Muscle of leg (tissue), 3 donors: ENCODE measurements at regions not wholly inside any gene's neighbourhood (a gene's known extent, or its start where the extent isn't known, plus 50 kb on each side); places are given as distances from the start of the nearest gene placed in this dataset.

Source experiments
- DNase-seq: peaks from one replicate; pipeline ENCODE4 v3.0.0; 2013
- H3K27ac ChIP-seq: one replicate; pipeline ENCODE4 v1.5.1; 2013; ENCODE audit warnings: mild to moderate bottlenecking, low read length, control low read depth
- H3K27me3 ChIP-seq: one replicate; pipeline ENCODE4 v1.6.1; 2013; ENCODE audit warnings: low read length; ENCODE audit not compliant: control insufficient read depth, insufficient read depth
- H3K36me3 ChIP-seq: one replicate; pipeline ENCODE4 v1.6.1; 2013; ENCODE audit warnings: low read length; ENCODE audit not compliant: control insufficient read depth, insufficient read depth
- H3K4me1 ChIP-seq: one replicate; pipeline ENCODE4 v1.6.1; 2013; ENCODE audit warnings: low read length; ENCODE audit not compliant: control insufficient read depth, insufficient read depth
- H3K4me3 ChIP-seq: one replicate; pipeline ENCODE4 v1.5.1; 2013; ENCODE audit warnings: low read length, control low read depth
- H3K9me3 ChIP-seq: replicated peaks from 2 replicates; pipeline ENCODE4 v1.6.1; 2013; ENCODE audit warnings: low read depth, low read length; ENCODE audit not compliant: control insufficient read depth
- WGBS: methylation state at CpG from one replicate; pipeline ENCODE4 v1.1.5; 2013; ENCODE audit warnings: missing lambda C conversion rate; ENCODE audit not compliant: insufficient coverage; 5-methylcytosine and 5-hydroxymethylcytosine counted together

DNA sequence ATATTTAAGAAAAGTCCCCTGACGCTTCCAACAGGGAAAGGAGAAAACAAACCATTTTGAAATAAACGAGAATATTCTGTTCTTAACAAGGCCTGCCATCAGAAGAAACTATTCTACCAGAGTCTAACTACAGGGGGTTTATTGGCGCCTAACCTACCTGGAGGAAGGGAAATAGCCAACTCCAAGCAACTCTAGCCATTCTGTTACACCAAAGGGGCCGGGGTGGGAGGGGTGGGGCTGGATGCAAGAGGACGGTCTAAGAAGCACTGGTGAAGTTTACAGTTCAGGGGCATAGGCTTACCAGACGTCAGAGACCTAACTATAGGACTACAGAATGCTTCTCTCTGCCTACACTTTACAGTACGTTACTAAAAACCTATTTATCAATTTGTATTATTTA, 60.5 kb upstream of the GALNT5 start:
- Histone ChIP-seq H3K4me3 (no peak overlapping the region), H3K27me3 (no peaks in the 10 kb centered on the region), H3K27ac (no peak overlapping the region), H3K4me1 (no peaks in the 10 kb centered on the region), H3K36me3 (no peaks in the 10 kb centered on the region), H3K9me3 (no peaks in the 10 kb centered on the region)
- no peak for DNase-seq
- no CpG with 5 or more reads among the region's 7 CpGs for WGBS

GRCh38 chr2:157197848-157198247, 59.7 kb upstream of the GALNT5 start:
- Histone ChIP-seq H3K27ac (no peak overlapping the region), H3K9me3 (no peaks in the 10 kb centered on the region), H3K27me3 (no peaks in the 10 kb centered on the region), H3K36me3 (no peaks in the 10 kb centered on the region), H3K4me1 (no peaks in the 10 kb centered on the region), H3K4me3 (no peak overlapping the region)
- WGBS: no CpG with 5 or more reads among the region's 1 CpG
- DNase-seq: no peak

DNA sequence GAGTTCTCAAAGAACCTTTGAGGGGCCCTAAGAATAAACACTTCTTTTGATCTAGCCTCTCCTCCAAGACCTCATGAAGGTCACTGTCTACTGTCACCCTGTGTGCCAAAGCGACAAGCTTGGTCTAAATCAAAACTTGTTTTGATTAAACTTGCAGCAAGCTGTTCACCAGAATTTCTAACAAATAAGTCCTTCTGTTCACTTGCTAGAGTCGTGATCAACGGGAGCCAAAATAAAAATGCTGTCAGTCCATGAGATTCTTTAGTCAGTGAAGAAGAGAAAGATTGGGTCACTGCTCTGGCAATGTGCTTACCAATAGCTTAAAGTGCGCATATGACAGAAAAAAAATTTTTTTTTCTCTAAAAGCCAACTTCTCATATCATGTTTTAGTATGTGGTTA, 53.9 kb upstream of the GALNT5 start:
- DNase-seq: no peak
- Histone ChIP-seq H3K27ac (no peak overlapping the region), H3K9me3 (no peaks in the 10 kb centered on the region), H3K4me1 (no peaks in the 10 kb centered on the region), H3K27me3 (no peaks in the 10 kb centered on the region), H3K4me3 (no peak overlapping the region), H3K36me3 (no peaks in the 10 kb centered on the region)
- WGBS: 100% methylated on average over 1 of the region's 4 CpGs

- no peaks in the 10 kb centered on the region for H3K9me3 ChIP-seq
- no peaks in the 10 kb centered on the region for H3K36me3 ChIP-seq
- DNase-seq: no peak
- no peak overlapping the region for H3K4me3 ChIP-seq
- no peaks in the 10 kb centered on the region for H3K4me1 ChIP-seq
- 100% methylated on average over 1 of the region's 3 CpGs for WGBS
- no peaks in the 10 kb centered on the region for H3K27me3 ChIP-seq
- H3K27ac ChIP-seq: no peak overlapping the region
These were observed 53.1 kb upstream of the GALNT5 start for GRCh38 chr2:157204401-157204800.

- DNase-seq: no peak
- Histone ChIP-seq H3K27me3 (no peaks in the 10 kb centered on the region), H3K27ac (no peak overlapping the region), H3K36me3 (no peaks in the 10 kb centered on the region), H3K4me3 (no peak overlapping the region), H3K4me1 (no peaks in the 10 kb centered on the region), H3K9me3 (no peaks in the 10 kb centered on the region)
- WGBS: no CpG with 5 or more reads among the region's 3 CpGs
These were observed 50.6 kb upstream of the GALNT5 start for GRCh38 chr2:157206916-157207315.
